NCI-H69 (cell line): ENCODE measurements at regions not wholly inside any gene's neighbourhood (a gene's known extent, or its start where the extent isn't known, plus 50 kb on each side); places are given as distances from the start of the nearest gene placed in this dataset.

Experiments
- DNase-seq: peaks from one replicate; lab custom pipeline; 2025; lab: John Stamatoyannopoulos, UW

DNA sequence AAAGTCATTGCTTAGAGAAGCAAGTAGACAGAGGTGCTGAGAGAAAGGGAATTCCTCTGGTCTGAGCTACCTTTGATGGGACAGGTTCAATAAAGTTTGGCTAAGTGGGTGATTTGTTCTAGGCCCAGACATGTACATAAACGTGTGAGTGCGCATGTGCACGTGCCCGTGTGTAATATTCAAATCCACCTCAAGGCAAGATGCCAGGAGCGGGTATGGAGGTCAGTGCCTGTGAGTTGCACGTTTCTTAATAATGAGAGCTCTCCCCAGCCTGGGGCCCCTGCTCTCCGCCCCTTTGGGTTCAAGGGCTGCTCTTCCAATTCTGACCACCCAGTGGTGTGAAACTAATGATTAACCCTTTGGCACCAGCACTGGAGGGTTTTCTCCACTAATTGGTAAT lies 53.8 kb upstream of the LMO4 start:
- DNase-seq, result no peak

DNA sequence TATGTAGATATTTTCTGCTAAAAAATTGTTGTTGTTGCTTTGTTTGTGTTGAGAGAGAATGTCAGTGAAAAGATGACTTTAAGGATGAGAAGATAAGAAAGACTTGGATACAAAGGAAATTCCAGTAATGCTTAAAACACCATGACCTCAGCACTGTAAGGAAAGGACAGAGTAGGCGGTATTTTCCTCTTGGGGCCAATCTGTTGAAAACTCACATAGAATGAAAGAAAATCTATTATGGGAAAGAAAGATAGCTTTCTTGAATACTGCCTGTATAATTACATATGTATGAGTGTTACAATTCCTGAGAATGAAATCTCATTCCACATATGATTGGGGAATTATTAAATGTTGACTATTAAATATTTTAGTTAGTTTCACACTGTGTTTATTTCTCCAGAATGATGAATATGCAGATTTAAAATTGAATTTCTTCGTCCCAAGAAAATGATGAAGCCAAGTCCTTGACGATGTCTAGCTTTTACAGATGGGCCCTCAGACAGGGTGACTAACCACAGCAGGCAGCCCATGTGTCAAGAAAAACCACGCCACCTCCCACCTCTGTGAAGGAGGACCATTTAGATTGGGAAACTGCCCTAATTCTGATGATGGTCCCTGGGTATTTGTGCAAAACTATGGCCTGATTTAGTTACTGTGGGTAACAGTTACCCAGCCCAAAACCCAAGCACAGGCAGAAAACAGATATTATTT lies 49.7 kb upstream of the LMO4 start:
- DNase-seq, result no peak
